ENCODE measurements at regions not wholly inside any gene's neighbourhood (a gene's known extent, or its start where the extent isn't known, plus 50 kb on each side); places are given as distances from the start of the nearest gene placed in this dataset.
A peak's percentile ranks its signal among the peaks of the same experiment; 100 is the strongest.

DNA sequence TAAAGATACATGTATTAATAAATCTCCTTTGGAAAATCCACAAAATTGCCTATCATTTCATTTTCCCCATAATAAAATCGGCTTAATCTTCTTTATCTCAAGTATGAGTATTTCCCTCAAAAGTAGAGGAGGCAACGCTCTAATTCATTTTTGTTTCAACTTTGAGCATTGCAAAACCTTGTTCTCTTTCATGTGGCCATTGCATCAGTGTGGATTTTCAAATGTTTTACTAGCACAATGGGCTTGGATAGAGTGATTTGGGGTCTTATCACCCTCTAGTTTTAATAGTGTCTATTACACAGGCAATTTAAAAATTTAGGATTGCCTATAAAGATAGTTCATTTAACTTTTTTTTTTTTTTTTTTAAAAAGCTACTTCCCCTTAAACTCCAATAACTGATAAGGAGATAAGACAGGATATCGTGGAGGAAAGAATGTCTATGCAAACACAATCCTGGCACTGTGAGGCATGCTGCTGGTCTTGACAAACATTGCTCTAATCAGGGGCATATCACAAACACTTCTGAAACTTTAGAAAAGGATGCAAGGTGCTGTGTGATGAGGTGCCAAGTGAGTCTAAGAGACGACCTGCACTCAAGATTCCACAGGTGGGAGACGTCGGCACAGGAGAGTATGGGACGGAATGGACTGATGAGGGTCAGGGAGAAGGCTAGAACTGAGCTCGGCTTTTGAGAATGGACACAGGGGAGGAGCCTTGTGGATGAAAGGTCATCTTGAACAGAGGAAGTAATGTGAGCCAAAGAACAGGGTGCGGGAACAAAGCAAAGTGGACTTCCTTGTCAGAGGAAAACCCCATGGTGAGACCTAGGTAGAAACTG, 199.7 kb downstream of the IRS2 start:
- no peak overlapping the region for H3K4me3 ChIP-seq (ENCODE audit: low read depth in 1 of 2, low read length in 1 of 2)
- no peak for TF ChIP-seq CTCF (IDR thresholded peaks at IDR 0.05)

DNA sequence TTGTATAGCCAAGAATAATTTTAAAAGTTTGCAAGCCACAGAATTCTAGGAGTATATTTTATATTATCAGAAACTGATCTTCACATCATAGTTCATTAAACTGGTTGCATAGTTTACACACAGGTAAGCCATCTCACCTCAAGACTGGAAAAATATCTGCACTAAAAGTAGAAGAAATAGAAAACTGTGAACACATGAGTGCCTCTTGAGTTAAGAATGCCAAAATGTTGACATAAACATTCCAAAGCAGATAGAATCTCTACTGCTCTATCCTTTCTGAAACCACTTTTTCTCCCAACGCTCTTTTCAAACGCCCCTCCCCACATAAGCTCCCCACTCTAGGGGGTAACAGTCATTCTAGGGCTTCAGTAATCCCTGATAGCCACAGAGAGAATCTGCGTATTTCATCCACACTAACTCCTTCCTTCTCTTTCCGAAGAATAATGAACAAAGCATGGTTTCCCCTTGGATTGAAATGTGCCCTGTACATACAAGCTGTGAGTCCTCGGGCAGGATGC, 201.5 kb downstream of the IRS2 start:
- peaks cover 0 to 2% of the 10 kb centered on the region in 2 experiments for H3K4me1 ChIP-seq (ENCODE audit: control insufficient read depth in 1 of 2, insufficient read depth in 1 of 2, low read depth in 1 of 2, low read length in 1 of 2)
- TF ChIP-seq CTCF (IDR thresholded peaks at IDR 0.05), result no peak
- H3K4me3 ChIP-seq (ENCODE audit: low read depth in 1 of 2, low read length in 1 of 2), result no peak overlapping the region
- H3K27me3 ChIP-seq, result no peaks in the 10 kb centered on the region
- H3K27ac ChIP-seq, result no peak overlapping the region
- no peaks in the 10 kb centered on the region for H3K9me3 ChIP-seq
- H3K36me3 ChIP-seq, result no peaks in the 10 kb centered on the region

More for the DNA sequence above, 199.7 kb downstream of the IRS2 start:
- no peak overlapping the region for H3K27ac ChIP-seq
- no peaks in the 10 kb centered on the region for H3K27me3 ChIP-seq
- no peaks in the 10 kb centered on the region for H3K36me3 ChIP-seq
- no peaks in the 10 kb centered on the region for H3K9me3 ChIP-seq
- H3K4me1 ChIP-seq (ENCODE audit: control insufficient read depth in 1 of 2, insufficient read depth in 1 of 2, low read depth in 1 of 2, low read length in 1 of 2), result peaks cover 0 to 2% of the 10 kb centered on the region in 2 experiments

GRCh38 chr13:109577191-109577700, 209.1 kb downstream of the IRS2 start:
- Histone ChIP-seq H3K27me3 (no peaks in the 10 kb centered on the region), H3K9me3 (no peaks in the 10 kb centered on the region), H3K36me3 (no peaks in the 10 kb centered on the region), H3K4me1 (ENCODE audit: control insufficient read depth in 1 of 2, insufficient read depth in 1 of 2, low read depth in 1 of 2, low read length in 1 of 2) (peaks cover 3 to 7% of the 10 kb centered on the region in 2 experiments), H3K27ac (peak overlapping the region; percentile 27), H3K4me3 (ENCODE audit: low read depth in 1 of 2, low read length in 1 of 2) (no peak overlapping the region)
- TF ChIP-seq CTCF (IDR thresholded peaks at IDR 0.05), result no peak

- Histone ChIP-seq H3K9me3 (no peaks in the 10 kb centered on the region), H3K4me1 (ENCODE audit: control insufficient read depth in 1 of 2, insufficient read depth in 1 of 2, low read depth in 1 of 2, low read length in 1 of 2) (peaks cover 3 to 7% of the 10 kb centered on the region in 2 experiments), H3K36me3 (no peaks in the 10 kb centered on the region), H3K27ac (no peak overlapping the region), H3K4me3 (ENCODE audit: low read depth in 1 of 2, low read length in 1 of 2) (no peak overlapping the region), H3K27me3 (no peaks in the 10 kb centered on the region)
- TF ChIP-seq CTCF (IDR thresholded peaks at IDR 0.05), result no peak
Observed at GRCh38 chr13:109576331-109576813, 210.0 kb downstream of the IRS2 start.

- H3K36me3 ChIP-seq, result no peaks in the 10 kb centered on the region
- H3K27me3 ChIP-seq, result no peaks in the 10 kb centered on the region
- H3K4me1 ChIP-seq (ENCODE audit: control insufficient read depth in 1 of 2, insufficient read depth in 1 of 2, low read depth in 1 of 2, low read length in 1 of 2), result peaks cover 5 to 8% of the 10 kb centered on the region in 2 experiments
- no peak overlapping the region for H3K27ac ChIP-seq
- no peak overlapping the region for H3K4me3 ChIP-seq (ENCODE audit: low read depth in 1 of 2, low read length in 1 of 2)
- no peaks in the 10 kb centered on the region for H3K9me3 ChIP-seq
- TF ChIP-seq CTCF (IDR thresholded peaks at IDR 0.05), result no peak
Observed at GRCh38 chr13:109575821-109576220, 210.6 kb downstream of the IRS2 start.

All from neutrophil (primary cell).